ENCODE measurements at regions not wholly inside any gene's neighbourhood (a gene's known extent, or its start where the extent isn't known, plus 50 kb on each side); places are given as distances from the start of the nearest gene placed in this dataset.
A peak's percentile ranks its signal among the peaks of the same experiment; 100 is the strongest.

DNA sequence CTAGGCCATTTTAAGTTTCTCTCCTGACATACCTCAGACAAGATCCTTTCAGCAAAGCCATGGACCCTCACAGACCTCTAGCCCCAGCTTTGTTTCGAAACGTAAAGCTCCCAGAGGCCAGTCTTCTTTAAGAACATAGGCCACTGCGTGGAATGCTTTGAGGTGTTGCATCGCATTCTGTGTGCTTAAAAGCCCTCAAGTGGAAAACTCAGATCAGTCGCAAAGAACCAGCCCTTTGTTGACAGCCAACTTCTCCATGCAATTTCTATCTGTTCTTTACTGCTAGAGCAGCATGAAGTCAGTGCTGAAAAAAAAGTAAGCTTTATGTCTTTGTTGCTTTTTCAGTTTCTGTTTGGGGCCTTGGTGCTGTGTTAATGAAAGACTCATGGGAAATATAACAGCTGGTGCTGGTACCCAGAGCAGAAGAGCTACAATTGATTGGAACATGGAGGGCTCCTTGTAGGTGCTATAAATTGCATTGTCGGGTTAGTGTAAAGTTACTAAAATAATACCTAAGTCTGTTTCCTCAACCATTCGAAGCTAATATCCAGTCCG, 142.6 kb downstream of the MAP3K7 start:
- Histone ChIP-seq H3K4me1 (no peaks in the 10 kb centered on the region), H3K36me3 (no peaks in the 10 kb centered on the region), H3K4me3 (no peak overlapping the region), H3K9me3 (no peaks in the 10 kb centered on the region), H3K27ac (no peak overlapping the region), H3K27me3 (no peaks in the 10 kb centered on the region)
- no peak for TF ChIP-seq CTCF (IDR thresholded peaks at IDR 0.05)
- TF ChIP-seq POLR2A (IDR thresholded peaks at IDR 0.05) = no peak
- no peak for TF ChIP-seq POLR2AphosphoS5 (IDR thresholded peaks at IDR 0.05)
- no peak for DNase-seq (ENCODE audit: low spot score in 2 of 2)
- intact Hi-C loops (cut with DNase I; ENCODE audit: low total_unique reads) = no loop called here

GRCh38 chr6:90442366-90442765, 144.5 kb downstream of the MAP3K7 start:
- no peaks in the 10 kb centered on the region for H3K27me3 ChIP-seq
- H3K36me3 ChIP-seq = no peaks in the 10 kb centered on the region
- intact Hi-C loops (cut with DNase I; ENCODE audit: low total_unique reads) = no loop called here
- no peak overlapping the region for H3K27ac ChIP-seq
- no peak for TF ChIP-seq POLR2A (IDR thresholded peaks at IDR 0.05)
- no peak for TF ChIP-seq CTCF (IDR thresholded peaks at IDR 0.05)
- no peak for TF ChIP-seq POLR2AphosphoS5 (IDR thresholded peaks at IDR 0.05)
- no peaks in the 10 kb centered on the region for H3K4me1 ChIP-seq
- DNase-seq (ENCODE audit: low spot score in 2 of 2) = no peak
- H3K9me3 ChIP-seq = no peaks in the 10 kb centered on the region
- H3K4me3 ChIP-seq = no peak overlapping the region

DNA sequence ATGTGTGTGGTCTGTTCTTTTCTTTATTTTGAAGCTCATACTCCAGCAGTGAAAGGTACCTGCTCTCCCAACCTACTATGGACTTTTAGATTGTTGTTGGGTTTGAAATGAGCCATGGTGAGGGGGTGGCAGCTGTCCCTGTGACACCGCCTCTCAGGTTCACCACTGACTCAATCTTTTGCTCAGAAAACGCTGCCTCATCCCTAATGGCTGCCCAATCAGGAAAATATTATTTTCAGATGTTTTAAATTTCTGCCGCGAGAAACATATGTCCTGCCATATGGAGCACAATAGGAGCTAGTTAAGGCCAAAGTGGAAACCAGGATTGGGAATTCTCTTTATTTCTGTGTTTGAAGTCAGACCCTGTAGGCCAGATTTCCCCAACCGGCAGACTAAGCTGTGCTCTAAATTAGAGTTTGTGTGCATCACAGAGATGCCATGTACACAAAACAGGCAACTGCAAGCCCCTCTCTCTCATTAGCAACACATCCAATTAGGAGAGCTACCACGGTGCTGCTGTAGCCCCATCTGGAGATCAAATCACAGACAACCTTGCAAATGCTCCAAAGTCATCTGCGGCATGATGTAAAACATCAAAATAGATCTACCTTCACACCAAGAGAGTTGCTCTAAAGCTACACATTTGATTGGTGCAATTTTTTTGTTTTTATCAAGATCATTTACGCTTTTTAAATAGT, 144.1 kb upstream of the BACH2 start:
- no peak overlapping the region for H3K4me3 ChIP-seq
- intact Hi-C loops (cut with DNase I; ENCODE audit: low total_unique reads) = no loop called here
- H3K27me3 ChIP-seq = no peaks in the 10 kb centered on the region
- no peaks in the 10 kb centered on the region for H3K36me3 ChIP-seq
- peaks cover 0 to 5% of the 10 kb centered on the region in 2 donors for H3K4me1 ChIP-seq
- H3K27ac ChIP-seq = no peak overlapping the region
- DNase-seq (ENCODE audit: low spot score in 2 of 2) = no peak
- no peak for TF ChIP-seq CTCF (IDR thresholded peaks at IDR 0.05)
- TF ChIP-seq POLR2A (IDR thresholded peaks at IDR 0.05) = no peak
- no peak for TF ChIP-seq POLR2AphosphoS5 (IDR thresholded peaks at IDR 0.05)
- H3K9me3 ChIP-seq = no peaks in the 10 kb centered on the region

- DNase-seq (ENCODE audit: low spot score in 2 of 2) = no peak
- intact Hi-C loops (cut with DNase I; ENCODE audit: low total_unique reads) = no loop called here
- no peaks in the 10 kb centered on the region for H3K27me3 ChIP-seq
- H3K36me3 ChIP-seq = no peaks in the 10 kb centered on the region
- no peaks in the 10 kb centered on the region for H3K9me3 ChIP-seq
- peaks cover 0 to 5% of the 10 kb centered on the region in 2 donors for H3K4me1 ChIP-seq
- no peak overlapping the region for H3K4me3 ChIP-seq
- peak overlapping the region in 1 of 2 donors; percentile 48 for H3K27ac ChIP-seq
- TF ChIP-seq POLR2AphosphoS5 (IDR thresholded peaks at IDR 0.05) = no peak
- no peak for TF ChIP-seq CTCF (IDR thresholded peaks at IDR 0.05)
- TF ChIP-seq POLR2A (IDR thresholded peaks at IDR 0.05) = no peak
Observed at GRCh38 chr6:90439586-90439985, 142.9 kb upstream of the BACH2 start.

GRCh38 chr6:90436403-90436802, 139.8 kb upstream of the BACH2 start:
- peak in 1 of 2 donors; percentile 39 for DNase-seq (ENCODE audit: low spot score in 2 of 2)
- TF ChIP-seq CTCF (IDR thresholded peaks at IDR 0.05) (no peak), POLR2AphosphoS5 (IDR thresholded peaks at IDR 0.05) (no peak)
- H3K4me3 ChIP-seq = no peak overlapping the region
- peak overlapping the region; percentile 56 to 61 for H3K27ac ChIP-seq
- intact Hi-C loops (cut with DNase I; ENCODE audit: low total_unique reads) = no loop called here
- H3K36me3 ChIP-seq = no peaks in the 10 kb centered on the region
- peaks cover 10 to 11% of the 10 kb centered on the region in 2 donors for H3K9me3 ChIP-seq
- no peaks in the 10 kb centered on the region for H3K27me3 ChIP-seq
- peaks cover 0 to 5% of the 10 kb centered on the region in 2 donors for H3K4me1 ChIP-seq
